ENCODE measurements at regions not wholly inside any gene's neighbourhood (a gene's known extent, or its start where the extent isn't known, plus 50 kb on each side); places are given as distances from the start of the nearest gene placed in this dataset.

GRCh38 chr5:68382640-68383039, 167.1 kb downstream of the PIK3R1 start:
- H3K27ac Mint-ChIP-seq, result peak overlapping the region; percentile 83
- peaks cover 4 to 6% of the 10 kb centered on the region in 2 donors for H3K36me3 Mint-ChIP-seq (ENCODE audit: insufficient read depth in 2 of 2)
- peak overlapping the region; percentile 3 to 72 for H3K4me3 Mint-ChIP-seq
- peaks cover 4 to 6% of the 10 kb centered on the region in 2 donors for H3K9me3 Mint-ChIP-seq
- ATAC-seq (replicated peaks in 1 of 2) (peak; percentile 39 to 67), DNase-seq (no peak)
- H3K4me1 Mint-ChIP-seq (ENCODE audit: low read depth), result peaks cover 67% of the 10 kb centered on the region
- peaks cover 5% of the 10 kb centered on the region for H3K27me3 Mint-ChIP-seq (ENCODE audit: low read depth)

GRCh38 chr5:68383888-68384310, 168.3 kb downstream of the PIK3R1 start:
- Mint-ChIP-seq H3K36me3 (ENCODE audit: insufficient read depth in 2 of 2) (peaks cover 4 to 6% of the 10 kb centered on the region in 2 donors), H3K9me3 (peaks cover 4 to 6% of the 10 kb centered on the region in 2 donors), H3K27me3 (ENCODE audit: low read depth) (peaks cover 5% of the 10 kb centered on the region), H3K4me3 (no peak overlapping the region), H3K27ac (no peak overlapping the region), H3K4me1 (ENCODE audit: low read depth) (peaks cover 57% of the 10 kb centered on the region)
- ATAC-seq (replicated peaks in 1 of 2) (no peak), DNase-seq (no peak)

GRCh38 chr5:68384936-68385594, 169.5 kb downstream of the PIK3R1 start:
- H3K9me3 Mint-ChIP-seq, result peaks cover 4 to 6% of the 10 kb centered on the region in 2 donors
- ATAC-seq (replicated peaks in 1 of 2) (no peak), DNase-seq (no peak)
- peak overlapping the region; percentile 29 for H3K27ac Mint-ChIP-seq
- H3K36me3 Mint-ChIP-seq (ENCODE audit: insufficient read depth in 2 of 2), result peaks cover 4 to 6% of the 10 kb centered on the region in 2 donors
- H3K27me3 Mint-ChIP-seq (ENCODE audit: low read depth), result peaks cover 5% of the 10 kb centered on the region
- peaks cover 53% of the 10 kb centered on the region for H3K4me1 Mint-ChIP-seq (ENCODE audit: low read depth)
- no peak overlapping the region for H3K4me3 Mint-ChIP-seq

GRCh38 chr5:68385936-68386335, 170.4 kb downstream of the PIK3R1 start:
- DNase-seq, result no peak
- no peak for ATAC-seq (replicated peaks in 1 of 2)
- Mint-ChIP-seq H3K4me1 (ENCODE audit: low read depth) (peaks cover 44% of the 10 kb centered on the region), H3K27me3 (ENCODE audit: low read depth) (peaks cover 5% of the 10 kb centered on the region), H3K9me3 (peaks cover 4 to 6% of the 10 kb centered on the region in 2 donors), H3K4me3 (no peak overlapping the region), H3K36me3 (ENCODE audit: insufficient read depth in 2 of 2) (peaks cover 4 to 6% of the 10 kb centered on the region in 2 donors), H3K27ac (no peak overlapping the region)

- peaks cover 33% of the 10 kb centered on the region for H3K4me1 Mint-ChIP-seq (ENCODE audit: low read depth)
- DNase-seq (no peak), ATAC-seq (replicated peaks in 1 of 2) (no peak)
- H3K9me3 Mint-ChIP-seq, result peaks cover 6 to 9% of the 10 kb centered on the region in 2 donors
- no peak overlapping the region for H3K27ac Mint-ChIP-seq
- no peak overlapping the region for H3K4me3 Mint-ChIP-seq
- H3K36me3 Mint-ChIP-seq (ENCODE audit: insufficient read depth in 2 of 2), result peaks cover 7 to 8% of the 10 kb centered on the region in 2 donors
- H3K27me3 Mint-ChIP-seq (ENCODE audit: low read depth), result peaks cover 5% of the 10 kb centered on the region
These were observed 171.7 kb downstream of the PIK3R1 start for GRCh38 chr5:68387074-68387796.

- no peak overlapping the region for H3K4me3 Mint-ChIP-seq
- DNase-seq (no peak), ATAC-seq (replicated peaks in 1 of 2) (no peak)
- peaks cover 5% of the 10 kb centered on the region for H3K27me3 Mint-ChIP-seq (ENCODE audit: low read depth)
- H3K27ac Mint-ChIP-seq, result no peak overlapping the region
- H3K9me3 Mint-ChIP-seq, result peaks cover 0 to 5% of the 10 kb centered on the region in 2 donors
- H3K4me1 Mint-ChIP-seq (ENCODE audit: low read depth), result peaks cover 9% of the 10 kb centered on the region
- peaks cover 2 to 3% of the 10 kb centered on the region in 2 donors for H3K36me3 Mint-ChIP-seq (ENCODE audit: insufficient read depth in 2 of 2)
These were observed 174.1 kb downstream of the PIK3R1 start for GRCh38 chr5:68389618-68390017.

- Mint-ChIP-seq H3K4me1 (ENCODE audit: low read depth) (peaks cover 7% of the 10 kb centered on the region), H3K36me3 (ENCODE audit: insufficient read depth in 2 of 2) (peaks cover 4 to 6% of the 10 kb centered on the region in 2 donors), H3K4me3 (no peak overlapping the region), H3K9me3 (peaks cover 2 to 5% of the 10 kb centered on the region in 2 donors), H3K27ac (no peak overlapping the region), H3K27me3 (ENCODE audit: low read depth) (peaks cover 6% of the 10 kb centered on the region)
- ATAC-seq (replicated peaks in 1 of 2), result no peak
- DNase-seq, result no peak
These were observed 177.1 kb downstream of the PIK3R1 start for GRCh38 chr5:68392617-68393016.

- Mint-ChIP-seq H3K4me1 (ENCODE audit: low read depth) (peaks cover 19% of the 10 kb centered on the region), H3K4me3 (no peak overlapping the region), H3K9me3 (peaks cover 2 to 6% of the 10 kb centered on the region in 2 donors), H3K27ac (peak overlapping the region; percentile 50), H3K27me3 (ENCODE audit: low read depth) (peaks cover 6% of the 10 kb centered on the region), H3K36me3 (ENCODE audit: insufficient read depth in 2 of 2) (peaks cover 4 to 6% of the 10 kb centered on the region in 2 donors)
- DNase-seq (no peak), ATAC-seq (replicated peaks in 1 of 2) (no peak)
These were observed 179.7 kb downstream of the PIK3R1 start for GRCh38 chr5:68395302-68395701.

GRCh38 chr5:68395926-68396511, 180.5 kb downstream of the PIK3R1 start:
- Mint-ChIP-seq H3K4me1 (ENCODE audit: low read depth) (peaks cover 19% of the 10 kb centered on the region), H3K36me3 (ENCODE audit: insufficient read depth in 2 of 2) (peaks cover 4 to 6% of the 10 kb centered on the region in 2 donors), H3K4me3 (no peak overlapping the region), H3K27ac (no peak overlapping the region), H3K9me3 (peaks cover 2 to 6% of the 10 kb centered on the region in 2 donors), H3K27me3 (ENCODE audit: low read depth) (peaks cover 6% of the 10 kb centered on the region)
- ATAC-seq (replicated peaks in 1 of 2) (no peak), DNase-seq (no peak)

GRCh38 chr5:68396722-68397121, 181.2 kb downstream of the PIK3R1 start:
- ATAC-seq (replicated peaks in 1 of 2) (no peak), DNase-seq (no peak)
- Mint-ChIP-seq H3K9me3 (peaks cover 4 to 7% of the 10 kb centered on the region in 2 donors), H3K27me3 (ENCODE audit: low read depth) (peaks cover 6% of the 10 kb centered on the region), H3K27ac (no peak overlapping the region), H3K36me3 (ENCODE audit: insufficient read depth in 2 of 2) (peaks cover 2 to 8% of the 10 kb centered on the region in 2 donors), H3K4me3 (no peak overlapping the region), H3K4me1 (ENCODE audit: low read depth) (peaks cover 19% of the 10 kb centered on the region)

GRCh38 chr5:68398146-68398812, 182.7 kb downstream of the PIK3R1 start:
- Mint-ChIP-seq H3K9me3 (peaks cover 1 to 7% of the 10 kb centered on the region in 2 donors), H3K36me3 (ENCODE audit: insufficient read depth in 2 of 2) (peaks cover 2 to 5% of the 10 kb centered on the region in 2 donors), H3K4me3 (no peak overlapping the region), H3K4me1 (ENCODE audit: low read depth) (peaks cover 19% of the 10 kb centered on the region), H3K27ac (peak overlapping the region; percentile 19), H3K27me3 (ENCODE audit: low read depth) (peaks cover 6% of the 10 kb centered on the region)
- DNase-seq (peak in 1 of 2 donors; percentile 19), ATAC-seq (replicated peaks in 1 of 2) (peak; percentile 75 to 78)

GRCh38 chr5:68403301-68403700, 187.7 kb downstream of the PIK3R1 start:
- Mint-ChIP-seq H3K27ac (no peak overlapping the region), H3K27me3 (ENCODE audit: low read depth) (no peaks in the 10 kb centered on the region), H3K4me1 (ENCODE audit: low read depth) (peaks cover 34% of the 10 kb centered on the region), H3K9me3 (peaks cover 0 to 5% of the 10 kb centered on the region in 2 donors), H3K36me3 (ENCODE audit: insufficient read depth in 2 of 2) (peaks cover 0 to 1% of the 10 kb centered on the region in 2 donors), H3K4me3 (no peak overlapping the region)
- no peak for DNase-seq
- ATAC-seq (replicated peaks in 1 of 2), result no peak

GRCh38 chr5:68404246-68404645, 188.7 kb downstream of the PIK3R1 start:
- Mint-ChIP-seq H3K4me1 (ENCODE audit: low read depth) (peaks cover 29% of the 10 kb centered on the region), H3K9me3 (peaks cover 0 to 5% of the 10 kb centered on the region in 2 donors), H3K36me3 (ENCODE audit: insufficient read depth in 2 of 2) (peaks cover 0 to 1% of the 10 kb centered on the region in 2 donors), H3K4me3 (no peak overlapping the region), H3K27me3 (ENCODE audit: low read depth) (no peaks in the 10 kb centered on the region), H3K27ac (no peak overlapping the region)
- no peak for ATAC-seq (replicated peaks in 1 of 2)
- DNase-seq, result no peak
